Small intestine (tissue), 7 donors: ENCODE measurements at regions not wholly inside any gene's neighbourhood (a gene's known extent, or its start where the extent isn't known, plus 50 kb on each side); places are given as distances from the start of the nearest gene placed in this dataset.

ENCODE experiments used
- DNase-seq, 2 donors: peaks; one replicate each; pipeline versions ENCODE4 v3.0.0 to v3.0.0-alpha.2; 2013
- FAIRE-seq: peaks from 2 replicates; lab custom pipeline; 2012; peaks lifted over from hg19 to GRCh38; lab: Jason Lieb, UNC
- H3K27ac ChIP-seq, 3 donors: one replicate each; pipeline ENCODE4 v1.5.1; 2013; ENCODE audit warnings: low read length in 2 of 3, mild to moderate bottlenecking in 2 of 3, control low read depth in 1 of 3, inconsistent platforms in 1 of 3, low read depth in 1 of 3, moderate library complexity in 1 of 3
- H3K27me3 ChIP-seq, 3 donors: one replicate each; pipeline ENCODE4 v1.6.1; 2013; ENCODE audit warnings: low read length in 3 of 3, inconsistent platforms in 1 of 3; ENCODE audit not compliant: control insufficient read depth in 3 of 3, insufficient read depth in 3 of 3
- H3K36me3 ChIP-seq, 3 donors: one replicate each; pipeline ENCODE4 v1.6.1; 2013; ENCODE audit warnings: low read length in 3 of 3, inconsistent platforms in 1 of 3, low read depth in 1 of 3, mild to moderate bottlenecking in 1 of 3, moderate library complexity in 1 of 3; ENCODE audit not compliant: control insufficient read depth in 3 of 3, insufficient read depth in 2 of 3
- H3K4me1 ChIP-seq, 3 donors: one replicate each; pipeline ENCODE4 v1.6.1; 2013; ENCODE audit warnings: low read length in 2 of 3, inconsistent platforms in 1 of 3, low read depth in 1 of 3, mild to moderate bottlenecking in 1 of 3, moderate library complexity in 1 of 3; ENCODE audit not compliant: control insufficient read depth in 3 of 3, insufficient read depth in 2 of 3
- H3K4me3 ChIP-seq, 3 donors: one replicate each; pipeline ENCODE4 v1.5.1; 2013; ENCODE audit warnings: low read length in 3 of 3, control low read depth in 1 of 3, inconsistent platforms in 1 of 3, low read depth in 1 of 3, mild to moderate bottlenecking in 1 of 3, moderate library complexity in 1 of 3
- H3K9me3 ChIP-seq, 2 donors: one replicate each; pipeline ENCODE4 v1.6.1; 2013; ENCODE audit warnings: low read depth in 1 of 2, low read length in 1 of 2; ENCODE audit not compliant: control insufficient read depth in 2 of 2, insufficient read depth in 1 of 2
- WGBS, 3 donors: extraction: QIAGEN DNeasy Blood & Tissue Kit; methylation state at CpG; one replicate each; pipeline ENCODE4 v1.1.7; 2013; 5-methylcytosine and 5-hydroxymethylcytosine counted together
- donor health status: healthy with polysubstance abuse.
- donor health status: control.
- donor health status: control.
- donor health status: Bipolar disorder and iron deficiency.
- donor health status: healthy.

DNA sequence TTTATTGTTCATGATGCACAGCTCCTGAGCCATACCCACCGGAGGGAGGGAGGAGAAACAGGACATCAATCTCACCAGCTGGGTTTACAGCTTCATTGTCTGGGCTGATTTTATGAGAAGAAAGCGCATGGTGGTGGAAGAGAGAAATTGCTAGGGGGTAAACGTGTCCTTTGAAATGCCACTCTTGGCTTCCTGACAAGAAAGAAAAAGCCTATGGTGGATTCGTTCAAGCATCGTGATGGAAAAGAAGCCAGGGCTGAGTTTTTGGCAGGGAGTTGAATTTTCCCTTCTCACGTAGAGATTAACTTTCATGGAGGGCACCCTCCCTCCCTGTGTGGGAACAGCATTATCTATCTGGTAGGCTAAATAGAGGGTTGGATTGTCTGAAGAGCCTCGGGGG is 502.0 kb downstream of the SLC4A3 start:
- H3K4me1 ChIP-seq, result no peaks in the 10 kb centered on the region
- H3K36me3 ChIP-seq, result no peaks in the 10 kb centered on the region
- WGBS, 3 donors, result 71 to 80% (median 75%) methylated on average over 7 of the region's 7 CpGs
- no peak for DNase-seq
- H3K27me3 ChIP-seq, result no peaks in the 10 kb centered on the region
- no peak for FAIRE-seq
- no peak overlapping the region for H3K27ac ChIP-seq
- peaks cover 0 to 9% of the 10 kb centered on the region in 2 donors for H3K9me3 ChIP-seq
- H3K4me3 ChIP-seq, result no peak overlapping the region

DNA sequence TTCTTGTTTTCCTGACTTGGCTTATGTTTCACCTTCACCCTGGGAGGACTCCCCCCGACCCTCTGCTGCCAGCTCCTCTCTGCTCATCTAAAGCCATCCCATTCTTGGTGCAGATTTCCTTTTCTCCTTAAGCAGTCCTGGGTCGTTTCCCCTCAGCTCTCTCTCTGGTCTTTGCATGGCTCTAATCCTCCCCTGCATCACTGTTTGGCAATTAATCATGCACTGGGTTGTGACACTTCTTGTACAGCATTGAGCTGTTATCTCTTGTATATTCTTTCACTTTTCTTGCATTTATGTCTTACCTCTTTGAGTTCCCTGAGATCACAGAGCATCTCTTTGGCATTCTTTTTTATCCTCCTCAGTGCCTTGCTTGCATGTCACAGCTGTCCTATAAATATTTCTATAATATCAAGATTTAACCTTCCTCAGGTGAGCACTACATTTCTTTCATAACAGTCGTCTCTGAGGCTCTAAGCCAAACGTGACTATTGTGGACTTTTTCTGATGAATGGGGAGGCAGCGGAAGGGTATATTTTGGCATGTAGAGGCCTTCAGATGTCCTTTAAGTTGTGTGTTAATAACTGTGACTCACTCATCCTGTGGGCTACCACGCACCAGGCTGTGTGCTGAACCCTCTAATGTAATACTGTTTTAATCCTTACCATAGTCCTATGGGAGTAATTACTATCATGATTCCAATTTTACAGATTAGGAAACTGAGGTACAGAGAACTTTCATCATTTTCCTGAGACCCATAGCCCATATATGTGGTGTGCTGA is 507.5 kb downstream of the SLC4A3 start:
- Histone ChIP-seq H3K27ac (no peak overlapping the region), H3K36me3 (no peaks in the 10 kb centered on the region), H3K4me1 (no peaks in the 10 kb centered on the region), H3K4me3 (no peak overlapping the region), H3K27me3 (no peaks in the 10 kb centered on the region), H3K9me3 (peaks cover 0 to 9% of the 10 kb centered on the region in 2 donors)
- 55 to 71% (median 66%) methylated on average over 6 of the region's 6 CpGs for WGBS, 3 donors
- no peak for DNase-seq
- no peak for FAIRE-seq

DNA sequence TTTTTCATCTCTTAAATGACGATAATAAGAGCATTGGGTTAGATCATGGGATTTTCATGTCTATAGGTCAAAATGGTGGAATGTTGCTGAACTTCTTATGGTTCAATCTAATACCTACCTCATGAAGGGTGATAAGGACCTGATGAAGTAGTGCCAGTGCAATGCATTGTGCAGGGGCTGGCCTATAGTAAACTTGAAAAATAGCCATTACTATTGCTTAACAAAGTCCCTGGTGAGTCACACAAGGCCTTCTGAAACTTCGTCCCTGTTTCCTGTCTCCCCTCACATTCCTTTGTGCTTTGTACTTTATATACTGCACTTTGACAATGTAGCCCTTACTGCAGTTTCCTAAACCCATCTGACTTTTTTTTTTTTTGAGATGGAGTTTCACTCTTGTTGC is 515.9 kb downstream of the SLC4A3 start:
- 60 to 69% (median 60%) methylated on average over 2 of the region's 2 CpGs for WGBS, 3 donors
- no peaks in the 10 kb centered on the region for H3K27me3 ChIP-seq
- H3K4me1 ChIP-seq, result no peaks in the 10 kb centered on the region
- no peak overlapping the region for H3K27ac ChIP-seq
- DNase-seq, result no peak
- no peak for FAIRE-seq
- H3K9me3 ChIP-seq, result no peaks in the 10 kb centered on the region
- no peaks in the 10 kb centered on the region for H3K36me3 ChIP-seq
- no peak overlapping the region for H3K4me3 ChIP-seq

DNA sequence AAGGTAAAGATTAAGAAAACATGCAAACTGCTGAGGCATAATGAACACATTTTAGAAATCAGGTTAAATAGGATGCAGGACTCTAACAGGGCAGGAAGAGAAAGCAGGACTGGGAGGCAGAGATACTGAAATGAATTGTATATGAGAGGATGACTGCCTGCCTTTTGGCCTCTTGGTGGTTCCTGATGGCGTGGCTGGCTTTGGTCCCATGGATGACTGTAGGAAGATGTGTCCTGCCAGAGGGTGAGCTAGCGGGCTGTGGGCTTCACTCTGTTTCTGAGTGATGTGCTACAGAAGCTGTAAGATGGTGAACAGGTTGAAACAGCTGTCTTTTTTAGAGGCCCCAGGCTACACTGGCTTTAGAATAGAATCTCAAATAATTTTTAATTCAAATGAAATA is 517.0 kb downstream of the SLC4A3 start:
- WGBS, 3 donors, result 68 to 86% (median 84%) methylated on average over 2 of the region's 2 CpGs
- no peaks in the 10 kb centered on the region for H3K36me3 ChIP-seq
- H3K4me1 ChIP-seq, result no peaks in the 10 kb centered on the region
- H3K4me3 ChIP-seq, result no peak overlapping the region
- H3K27ac ChIP-seq, result no peak overlapping the region
- H3K9me3 ChIP-seq, result no peaks in the 10 kb centered on the region
- DNase-seq (no peak), FAIRE-seq (no peak)
- H3K27me3 ChIP-seq, result no peaks in the 10 kb centered on the region

DNA sequence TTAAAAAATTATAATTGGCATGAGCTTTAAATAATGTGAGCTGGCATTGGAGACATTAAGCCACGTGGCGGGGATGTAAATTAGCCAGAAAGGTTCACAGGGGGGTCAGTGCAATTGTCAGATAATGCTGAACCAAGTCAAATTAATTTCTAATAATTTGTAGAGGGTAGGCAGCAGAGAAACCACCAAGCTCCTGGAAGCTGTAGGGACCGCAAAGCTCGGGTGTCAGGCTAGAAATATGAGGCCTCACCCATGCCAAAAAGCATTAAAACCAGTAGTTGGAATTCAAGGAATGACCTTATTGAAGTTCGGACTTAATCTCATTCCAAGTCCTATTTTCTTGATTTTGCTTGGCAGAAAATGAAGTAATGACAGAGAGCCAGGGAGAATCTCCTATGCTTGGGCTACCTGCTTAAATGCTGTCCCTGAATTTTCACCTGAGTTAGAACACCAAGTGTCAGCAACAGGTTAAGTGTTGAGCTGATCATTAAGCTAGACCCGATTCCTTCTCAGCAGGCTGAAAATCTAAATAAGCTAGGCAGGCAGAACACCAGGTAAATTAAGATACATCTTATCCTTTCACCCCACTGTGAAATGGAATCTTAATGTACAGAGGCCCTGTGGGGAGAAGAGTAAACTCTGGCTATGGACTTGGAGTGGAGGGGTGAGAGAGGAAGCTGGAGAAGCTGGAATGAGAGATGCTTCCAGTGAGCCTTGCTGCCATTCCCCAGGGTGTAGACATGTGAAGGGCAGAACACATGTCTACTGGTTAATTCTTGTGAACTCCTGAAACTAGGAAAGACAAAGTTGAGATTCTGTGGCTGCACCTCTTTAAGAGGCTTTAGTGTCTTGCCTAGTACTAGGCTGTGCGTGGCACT is 520.0 kb downstream of the SLC4A3 start:
- H3K36me3 ChIP-seq, result no peaks in the 10 kb centered on the region
- DNase-seq (no peak), FAIRE-seq (no peak)
- H3K4me1 ChIP-seq, result no peaks in the 10 kb centered on the region
- H3K27me3 ChIP-seq, result no peaks in the 10 kb centered on the region
- no peaks in the 10 kb centered on the region for H3K9me3 ChIP-seq
- 61 to 76% (median 72%) methylated on average over 7 of the region's 7 CpGs for WGBS, 3 donors
- H3K4me3 ChIP-seq, result no peak overlapping the region
- H3K27ac ChIP-seq, result no peak overlapping the region

DNA sequence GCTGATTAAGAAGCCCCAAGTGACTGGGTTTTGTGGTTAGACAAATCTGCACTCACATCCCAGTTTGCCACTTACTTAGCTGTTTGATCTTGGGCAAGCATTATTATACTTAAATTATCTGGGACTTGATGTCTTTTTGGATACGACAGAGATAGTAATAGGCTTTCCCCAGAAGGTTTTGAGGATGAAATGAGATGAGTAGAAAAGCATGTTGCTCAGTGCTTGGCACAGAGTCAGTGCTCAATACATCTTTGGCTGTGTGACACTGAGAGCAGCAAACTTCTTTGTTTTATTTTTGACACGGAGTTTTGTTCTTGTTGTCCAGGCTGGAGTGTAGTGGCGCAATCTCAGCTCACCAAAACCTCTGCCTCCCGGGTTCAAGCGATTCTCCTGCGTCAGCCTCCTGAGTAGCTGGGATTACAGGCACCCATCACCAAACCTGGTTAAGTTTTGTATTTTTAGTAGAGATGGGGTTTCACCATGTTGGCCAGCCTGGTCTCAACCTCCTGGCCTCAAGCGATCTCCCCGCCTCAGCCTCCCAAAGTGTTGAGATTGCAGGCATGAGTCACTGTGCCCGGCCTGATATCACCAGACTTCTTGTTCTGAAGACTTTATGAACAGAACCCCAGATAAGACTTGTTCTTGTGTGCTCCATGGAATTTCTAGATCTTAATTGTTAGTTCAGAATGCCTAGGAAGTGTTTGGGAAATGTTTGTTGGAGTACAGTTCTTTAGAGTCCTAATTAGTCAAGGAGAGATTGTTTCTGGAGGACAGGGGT is 521.2 kb downstream of the SLC4A3 start:
- WGBS, 3 donors, result 81 to 88% (median 85%) methylated on average over 9 of the region's 9 CpGs
- no peak for DNase-seq
- H3K27ac ChIP-seq, result no peak overlapping the region
- no peak for FAIRE-seq
- no peaks in the 10 kb centered on the region for H3K36me3 ChIP-seq
- H3K4me1 ChIP-seq, result no peaks in the 10 kb centered on the region
- H3K27me3 ChIP-seq, result no peaks in the 10 kb centered on the region
- H3K9me3 ChIP-seq, result no peaks in the 10 kb centered on the region
- H3K4me3 ChIP-seq, result no peak overlapping the region

DNA sequence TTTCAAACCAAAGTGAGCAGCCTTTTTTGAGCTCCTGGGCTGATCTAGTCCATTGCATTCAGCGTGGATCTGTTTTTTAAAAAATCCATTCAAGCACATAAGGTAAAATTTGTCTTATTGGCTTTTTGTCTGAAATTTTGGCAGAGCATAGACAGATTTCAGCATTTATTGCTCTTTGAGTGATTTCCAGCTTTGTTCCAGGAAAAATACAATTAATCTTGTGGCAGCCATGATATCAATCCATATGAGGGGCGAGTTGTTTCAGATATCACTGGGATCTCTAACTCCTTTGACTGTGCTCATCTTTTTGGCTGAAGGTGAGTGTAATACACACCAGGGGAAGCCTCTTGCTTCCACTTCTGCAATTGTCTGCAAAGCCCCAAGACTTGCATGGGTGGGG is 523.9 kb downstream of the SLC4A3 start:
- FAIRE-seq (no peak), DNase-seq (no peak)
- no peak overlapping the region for H3K27ac ChIP-seq
- H3K36me3 ChIP-seq, result no peaks in the 10 kb centered on the region
- no peaks in the 10 kb centered on the region for H3K27me3 ChIP-seq
- no peak overlapping the region for H3K4me3 ChIP-seq
- H3K4me1 ChIP-seq, result no peaks in the 10 kb centered on the region
- H3K9me3 ChIP-seq, result no peaks in the 10 kb centered on the region
- 70 to 83% (median 78%) methylated on average over 2 of the region's 2 CpGs for WGBS, 3 donors

DNA sequence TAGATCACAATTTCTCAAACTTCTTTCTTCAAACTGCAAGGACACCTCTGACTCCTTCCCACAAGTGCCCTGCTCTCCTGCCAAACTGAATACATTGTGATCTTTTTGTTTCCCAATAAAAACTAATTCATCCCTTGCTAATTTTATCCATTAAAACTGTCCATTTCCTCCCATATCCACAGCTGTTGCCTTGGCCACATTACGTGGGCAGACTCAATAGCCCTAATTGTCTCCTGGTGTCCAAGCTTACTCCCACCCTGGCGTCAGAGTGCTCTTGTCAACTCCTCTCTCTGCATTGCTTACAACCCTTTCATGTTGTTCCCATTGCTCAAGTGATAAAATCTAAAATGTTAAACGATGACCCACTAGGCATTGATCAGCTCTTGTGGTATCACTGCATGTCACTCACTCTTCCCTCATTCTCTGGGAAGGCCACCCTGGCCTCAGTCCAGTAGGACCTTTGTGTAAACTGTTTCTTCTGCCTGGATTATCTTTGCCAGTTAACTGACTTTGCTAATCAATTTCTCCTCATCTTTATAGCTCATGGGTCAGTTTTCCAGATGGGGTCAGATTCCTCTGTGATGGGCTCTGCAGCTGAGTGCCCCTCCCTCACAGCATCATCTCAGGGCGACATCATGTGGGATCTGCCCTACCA is 525.0 kb downstream of the SLC4A3 start:
- WGBS, 3 donors, result 56 to 65% (median 58%) methylated on average over 4 of the region's 4 CpGs
- Histone ChIP-seq H3K36me3 (no peaks in the 10 kb centered on the region), H3K27me3 (no peaks in the 10 kb centered on the region), H3K4me3 (no peak overlapping the region), H3K9me3 (no peaks in the 10 kb centered on the region), H3K27ac (no peak overlapping the region), H3K4me1 (no peaks in the 10 kb centered on the region)
- FAIRE-seq (no peak), DNase-seq (no peak)
